K562 (cell line): ENCODE measurements at regions not wholly inside any gene's neighbourhood (a gene's known extent, or its start where the extent isn't known, plus 50 kb on each side); places are given as distances from the start of the nearest gene placed in this dataset.

Experiments used
- ATAC-seq: fragments of 200-7000 bp; cut with Tn5 transposase; 3 replicates; pipeline ENCODE4 v1.9.1; 2020; ENCODE audit warnings: moderate library complexity
- BruUV-seq: library from RNA; stranded (reverse); fragments of 400-500 nt; replicated peaks from 2 replicates; lab custom pipeline; 2021; lab: Mats Ljungman, UMichigan
- CTCF ChIA-PET: fragments of 300-600 bp; formaldehyde crosslinking; extraction: SDS; loops from one replicate; lab custom pipeline; 2021; ENCODE audit warnings: low intra/inter-chr PET ratio; lab: Yijun Ruan, JAX
- POLR2A ChIA-PET: fragments of 300-600, 350-650 bp; sonication (Branson Sonifier 250); formaldehyde crosslinking; extraction: SDS; loops from one replicate; lab custom pipeline; 2021; ENCODE audit warnings: antibody characterized with exemption, inconsistent platforms; lab: Yijun Ruan, JAX
- DNase-seq, 4 experiments: peaks; one replicate each; pipeline versions ENCODE4 v3.0.0 to v3.0.0-alpha.2; 2011 to 2018; ENCODE audit warnings: low spot score in 3 of 4, mixed read lengths in 3 of 4; ENCODE audit errors: extremely low read depth in 1 of 4
- FAIRE-seq: peaks from 2 replicates; lab custom pipeline; 2011; peaks lifted over from hg19 to GRCh38; lab: Jason Lieb, UNC
- H2AFZ ChIP-seq: 2 replicates; pipeline ENCODE4 v1.6.0; 2011; ENCODE audit warnings: low read depth, low read length, control low read depth, inconsistent platforms
- H3K27ac ChIP-seq: fragments of 200-600 bp; 3 replicates; pipeline ENCODE4 v1.8.0; 2011; ENCODE audit warnings: low read depth, mild to moderate bottlenecking, control low read depth, inconsistent platforms, low read length, moderate library complexity, mixed read lengths; ENCODE audit errors: extremely low read depth
- H3K27me3 ChIP-seq, 2 experiments: fragments of 300-600 bp in 1 of 2; 2 replicates in 1 of 2; 3 replicates in 1 of 2; pipeline versions ENCODE4 v1.6.0 to v1.8.0; 2011; ENCODE audit warnings: inconsistent platforms in 2 of 2, low read length in 2 of 2, mild to moderate bottlenecking in 1 of 2, mixed read lengths in 1 of 2, moderate library complexity in 1 of 2; ENCODE audit not compliant: control insufficient read depth in 2 of 2, insufficient read depth in 2 of 2
- H3K36me3 ChIP-seq: fragments of 300-600 bp; 3 replicates; pipeline ENCODE4 v1.8.0; 2011; ENCODE audit warnings: mild to moderate bottlenecking, low read length, inconsistent platforms; ENCODE audit not compliant: control insufficient read depth, insufficient read depth
- H3K4me1 ChIP-seq, 2 experiments: fragments of 200-600 bp in 1 of 2; replicated peaks in 1 of 2; 2 replicates in 1 of 2; 3 replicates in 1 of 2; pipeline versions ENCODE4 v1.5.1 to v1.8.0; 2011; ENCODE audit warnings: inconsistent platforms in 2 of 2, low read length in 2 of 2, mild to moderate bottlenecking in 1 of 2, mixed read lengths in 1 of 2, moderate library complexity in 1 of 2; ENCODE audit not compliant: control insufficient read depth in 2 of 2, insufficient read depth in 2 of 2
- H3K4me2 ChIP-seq: 2 replicates; pipeline ENCODE4 v1.6.1; 2011; ENCODE audit warnings: low read length, control low read depth, inconsistent platforms, mixed read lengths; ENCODE audit not compliant: insufficient read depth
- H3K4me3 ChIP-seq: fragments of 200-600 bp; sonication (generic), shearing (Covaris generic); 2 replicates; pipeline ENCODE4 v1.5.1; 2016; ENCODE audit warnings: control low read depth, inconsistent platforms
- H3K79me2 ChIP-seq: fragments of 200-600 bp; 3 replicates; pipeline ENCODE4 v1.8.0; 2011; ENCODE audit warnings: low read length, inconsistent platforms; ENCODE audit not compliant: control insufficient read depth, insufficient read depth
- H3K9ac ChIP-seq, 2 experiments: 2 replicates each; pipeline versions ENCODE4 v1.6.0 to v1.6.1; 2011; ENCODE audit warnings: low read depth in 2 of 2, low read length in 2 of 2, control low read depth in 1 of 2, inconsistent platforms in 1 of 2, mild to moderate bottlenecking in 1 of 2, mixed read lengths in 1 of 2; ENCODE audit not compliant: insufficient read depth in 1 of 2
- H3K9me1 ChIP-seq: one replicate; pipeline ENCODE4 v1.6.0; 2011; ENCODE audit warnings: inconsistent platforms, mild to moderate bottlenecking, low read length, moderate library complexity; ENCODE audit not compliant: control insufficient read depth, insufficient read depth
- H3K9me3 ChIP-seq: replicated peaks from 2 replicates; pipeline ENCODE4 v1.5.1; 2011; ENCODE audit warnings: low read depth, low read length, inconsistent platforms; ENCODE audit not compliant: control insufficient read depth, insufficient read depth
- H4K20me1 ChIP-seq: replicated peaks from 2 replicates; pipeline ENCODE4 v1.6.1; 2011; ENCODE audit warnings: low read length, inconsistent platforms, mixed read lengths; ENCODE audit not compliant: control insufficient read depth, insufficient read depth
- RFX1 ChIP-seq: fragments of 450-650 bp; IDR thresholded peaks from 2 replicates; pipeline ENCODE4 v1.6.1; 2016; ENCODE audit warnings: mild to moderate bottlenecking, moderate library complexity
- SAP30 ChIP-seq: fragments of 200-600 bp; sonication (generic); IDR thresholded peaks from 2 replicates; pipeline ENCODE4 v1.6.1; 2012; ENCODE audit warnings: borderline replicate concordance, low read depth, mild to moderate bottlenecking, moderate library complexity, low read length, control low read depth, inconsistent platforms; ENCODE audit not compliant: insufficient read depth, poor library complexity, severe bottlenecking
- SMARCC2 ChIP-seq: fragments of 450-650 bp; IDR thresholded peaks from 2 replicates; pipeline ENCODE4 v1.6.1; 2017; ENCODE audit warnings: antibody characterized with exemption, moderate library complexity, mild to moderate bottlenecking, low read depth
- ZNF212 ChIP-seq: fragments of 450-650 bp; formaldehyde crosslinking; IDR thresholded peaks from 2 replicates; pipeline ENCODE4 v1.4.0; 2020; ENCODE audit warnings: mild to moderate bottlenecking
- ZNF586 ChIP-seq: fragments of 450-650 bp; formaldehyde crosslinking; conservative IDR thresholded peaks from 2 replicates; pipeline ENCODE4 v1.4.0; 2020; ENCODE audit warnings: mild to moderate bottlenecking, moderate library complexity
- ZSCAN29 ChIP-seq: fragments of 450-650 bp; IDR thresholded peaks from 2 replicates; pipeline ENCODE4 v1.6.1; 2017
- WGBS: fragments of 100-300 bp; shearing (Covaris generic); methylation state at CpG from one replicate; pipeline ENCODE4 v1.1.6; 2016; ENCODE audit warnings: low coverage, mixed read lengths; ENCODE audit not compliant: insufficient coverage; ENCODE audit errors: missing lambda C conversion rate; 5-methylcytosine and 5-hydroxymethylcytosine counted together
- in situ Hi-C: fragments of 300-500 bp; cut with MboI; formaldehyde crosslinking; loops from 4 replicates; pipeline ENCODE4 v1.15.0; 2018; ENCODE audit warnings: inconsistent platforms, mixed read lengths
- intact Hi-C: fragments of 100-400 bp; cut with micrococcal nuclease; formaldehyde crosslinking; loops from 2 replicates; pipeline ENCODE4 v1.14.2; 2022
- TF ChIP-seq, protein P1 (sequence below): sonication (generic); formaldehyde crosslinking; IDR thresholded peaks from 2 replicates; pipeline ENCODE4 v1.8.0; 2022; ENCODE audit warnings: mild to moderate bottlenecking, missing genetic modification reagents
- TF ChIP-seq, protein P2 (sequence below): fragments of 450-650 bp; IDR thresholded peaks from one replicate; pipeline ENCODE4 v1.6.1; 2018; ENCODE audit warnings: mild to moderate bottlenecking, moderate library complexity; ENCODE audit not compliant: partially characterized antibody
- TF ChIP-seq, protein P3 (sequence below): sonication (generic); formaldehyde crosslinking; IDR thresholded peaks from 2 replicates; pipeline ENCODE4 v1.8.1; 2023; ENCODE audit warnings: mild to moderate bottlenecking, missing genetic modification reagents
- TF ChIP-seq, protein P4 (sequence below): sonication (generic); formaldehyde crosslinking; IDR thresholded peaks from 2 replicates; pipeline ENCODE4 v1.8.1; 2023; ENCODE audit warnings: missing genetic modification reagents, mild to moderate bottlenecking, borderline replicate concordance

DNA sequence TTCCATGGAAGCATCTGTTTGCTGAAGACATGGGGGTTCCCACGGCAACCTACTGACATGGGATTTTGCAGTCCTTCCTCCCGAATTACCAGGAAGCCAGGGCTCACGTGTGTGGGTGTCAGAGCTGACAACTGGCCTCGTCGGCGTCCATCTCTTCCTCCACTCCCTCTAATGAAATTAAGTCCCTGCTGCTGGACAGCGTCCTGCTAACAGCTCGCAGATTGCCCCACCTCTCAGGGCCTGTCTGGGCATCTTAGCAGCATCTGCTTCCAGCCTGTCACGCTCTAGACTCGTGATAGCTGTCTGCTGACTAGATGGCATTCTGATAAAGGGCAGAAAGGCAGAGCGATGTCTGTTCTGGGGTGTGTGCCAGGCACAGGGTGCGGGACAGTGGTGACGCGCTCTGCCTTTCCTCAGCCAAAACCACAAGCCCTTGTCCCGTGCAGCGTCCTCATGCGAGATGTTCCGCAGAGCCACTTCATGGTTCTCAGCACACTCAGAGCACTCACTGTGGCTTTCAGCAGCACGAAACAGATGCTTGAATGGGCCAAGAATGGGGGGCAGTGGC is 161.1 kb downstream of the ARL4C start (continued):
- no peak for TF ChIP-seq SMARCC2
- no peak for TF ChIP-seq ZSCAN29
- TF ChIP-seq ZNF212, result no peak
- TF ChIP-seq, protein P1, sequence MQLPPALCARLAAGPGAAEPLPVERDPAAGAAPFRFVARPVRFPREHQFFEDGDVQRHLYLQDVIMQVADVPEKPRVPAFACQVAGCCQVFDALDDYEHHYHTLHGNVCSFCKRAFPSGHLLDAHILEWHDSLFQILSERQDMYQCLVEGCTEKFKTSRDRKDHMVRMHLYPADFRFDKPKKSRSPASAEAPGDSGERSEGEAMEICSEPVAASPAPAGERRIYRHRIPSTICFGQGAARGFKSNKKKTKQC (CRISPR knock-in tag), result no peak
- TF ChIP-seq, protein P2, sequence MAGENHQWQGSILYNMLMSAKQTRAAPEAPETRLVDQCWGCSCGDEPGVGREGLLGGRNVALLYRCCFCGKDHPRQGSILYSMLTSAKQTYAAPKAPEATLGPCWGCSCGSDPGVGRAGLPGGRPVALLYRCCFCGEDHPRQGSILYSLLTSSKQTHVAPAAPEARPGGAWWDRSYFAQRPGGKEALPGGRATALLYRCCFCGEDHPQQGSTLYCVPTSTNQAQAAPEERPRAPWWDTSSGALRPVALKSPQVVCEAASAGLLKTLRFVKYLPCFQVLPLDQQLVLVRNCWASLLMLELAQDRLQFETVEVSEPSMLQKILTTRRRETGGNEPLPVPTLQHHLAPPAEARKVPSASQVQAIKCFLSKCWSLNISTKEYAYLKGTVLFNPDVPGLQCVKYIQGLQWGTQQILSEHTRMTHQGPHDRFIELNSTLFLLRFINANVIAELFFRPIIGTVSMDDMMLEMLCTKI, result no peak

DNA sequence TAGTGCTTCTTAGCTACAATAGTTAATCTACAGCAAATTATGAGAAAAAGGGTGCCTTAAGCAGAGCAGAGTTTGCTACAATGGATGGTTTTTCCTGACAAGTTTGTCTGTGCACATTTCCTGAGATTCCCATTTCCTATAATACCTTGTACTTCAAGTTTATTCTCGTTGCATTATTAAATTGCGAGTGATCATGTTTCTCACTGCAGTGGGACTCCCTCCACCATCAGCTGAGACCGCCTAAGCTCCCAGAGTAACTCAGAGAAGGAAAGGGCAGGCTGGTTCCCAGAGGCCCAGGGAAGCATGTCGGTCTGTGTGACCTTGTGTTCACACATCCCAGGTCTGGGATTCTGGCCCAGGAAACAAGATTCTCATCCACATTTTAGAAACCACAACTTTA is 162.1 kb downstream of the ARL4C start:
- ChIA-PET POLR2A (no interaction called here), CTCF (no interaction called here)
- no peak for DNase-seq
- Histone ChIP-seq H3K27me3 (peaks cover 0 to 37% of the 10 kb centered on the region in 2 experiments; a peak in 2 of 5 replicates), H3K4me2 (no peak overlapping the region), H3K79me2 (no peaks in the 10 kb centered on the region), H3K36me3 (no peaks in the 10 kb centered on the region), H3K9me1 (no peaks in the 10 kb centered on the region), H3K4me3 (no peak overlapping the region), H4K20me1 (no peaks in the 10 kb centered on the region), H3K9ac (no peak overlapping the region), H2AFZ (no peak overlapping the region), H3K9me3 (no peaks in the 10 kb centered on the region), H3K4me1 (no peaks in the 10 kb centered on the region), H3K27ac (no peak overlapping the region)
- FAIRE-seq, result no peak
- in situ Hi-C loops, result no loop called here
- BruUV-seq, result no TSS peak
- intact Hi-C loops, result no loop called here
- 0% methylated on average over 3 of the region's 4 CpGs for WGBS
- no peak for ATAC-seq
- TF ChIP-seq SAP30 (no peak), RFX1 (no peak), ZNF586 (CRISPR knock-in tag) (no peak)
- TF ChIP-seq, protein P3, sequence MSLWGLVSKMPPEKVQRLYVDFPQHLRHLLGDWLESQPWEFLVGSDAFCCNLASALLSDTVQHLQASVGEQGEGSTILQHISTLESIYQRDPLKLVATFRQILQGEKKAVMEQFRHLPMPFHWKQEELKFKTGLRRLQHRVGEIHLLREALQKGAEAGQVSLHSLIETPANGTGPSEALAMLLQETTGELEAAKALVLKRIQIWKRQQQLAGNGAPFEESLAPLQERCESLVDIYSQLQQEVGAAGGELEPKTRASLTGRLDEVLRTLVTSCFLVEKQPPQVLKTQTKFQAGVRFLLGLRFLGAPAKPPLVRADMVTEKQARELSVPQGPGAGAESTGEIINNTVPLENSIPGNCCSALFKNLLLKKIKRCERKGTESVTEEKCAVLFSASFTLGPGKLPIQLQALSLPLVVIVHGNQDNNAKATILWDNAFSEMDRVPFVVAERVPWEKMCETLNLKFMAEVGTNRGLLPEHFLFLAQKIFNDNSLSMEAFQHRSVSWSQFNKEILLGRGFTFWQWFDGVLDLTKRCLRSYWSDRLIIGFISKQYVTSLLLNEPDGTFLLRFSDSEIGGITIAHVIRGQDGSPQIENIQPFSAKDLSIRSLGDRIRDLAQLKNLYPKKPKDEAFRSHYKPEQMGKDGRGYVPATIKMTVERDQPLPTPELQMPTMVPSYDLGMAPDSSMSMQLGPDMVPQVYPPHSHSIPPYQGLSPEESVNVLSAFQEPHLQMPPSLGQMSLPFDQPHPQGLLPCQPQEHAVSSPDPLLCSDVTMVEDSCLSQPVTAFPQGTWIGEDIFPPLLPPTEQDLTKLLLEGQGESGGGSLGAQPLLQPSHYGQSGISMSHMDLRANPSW (CRISPR knock-in tag), result no peak
- TF ChIP-seq, protein P4, sequence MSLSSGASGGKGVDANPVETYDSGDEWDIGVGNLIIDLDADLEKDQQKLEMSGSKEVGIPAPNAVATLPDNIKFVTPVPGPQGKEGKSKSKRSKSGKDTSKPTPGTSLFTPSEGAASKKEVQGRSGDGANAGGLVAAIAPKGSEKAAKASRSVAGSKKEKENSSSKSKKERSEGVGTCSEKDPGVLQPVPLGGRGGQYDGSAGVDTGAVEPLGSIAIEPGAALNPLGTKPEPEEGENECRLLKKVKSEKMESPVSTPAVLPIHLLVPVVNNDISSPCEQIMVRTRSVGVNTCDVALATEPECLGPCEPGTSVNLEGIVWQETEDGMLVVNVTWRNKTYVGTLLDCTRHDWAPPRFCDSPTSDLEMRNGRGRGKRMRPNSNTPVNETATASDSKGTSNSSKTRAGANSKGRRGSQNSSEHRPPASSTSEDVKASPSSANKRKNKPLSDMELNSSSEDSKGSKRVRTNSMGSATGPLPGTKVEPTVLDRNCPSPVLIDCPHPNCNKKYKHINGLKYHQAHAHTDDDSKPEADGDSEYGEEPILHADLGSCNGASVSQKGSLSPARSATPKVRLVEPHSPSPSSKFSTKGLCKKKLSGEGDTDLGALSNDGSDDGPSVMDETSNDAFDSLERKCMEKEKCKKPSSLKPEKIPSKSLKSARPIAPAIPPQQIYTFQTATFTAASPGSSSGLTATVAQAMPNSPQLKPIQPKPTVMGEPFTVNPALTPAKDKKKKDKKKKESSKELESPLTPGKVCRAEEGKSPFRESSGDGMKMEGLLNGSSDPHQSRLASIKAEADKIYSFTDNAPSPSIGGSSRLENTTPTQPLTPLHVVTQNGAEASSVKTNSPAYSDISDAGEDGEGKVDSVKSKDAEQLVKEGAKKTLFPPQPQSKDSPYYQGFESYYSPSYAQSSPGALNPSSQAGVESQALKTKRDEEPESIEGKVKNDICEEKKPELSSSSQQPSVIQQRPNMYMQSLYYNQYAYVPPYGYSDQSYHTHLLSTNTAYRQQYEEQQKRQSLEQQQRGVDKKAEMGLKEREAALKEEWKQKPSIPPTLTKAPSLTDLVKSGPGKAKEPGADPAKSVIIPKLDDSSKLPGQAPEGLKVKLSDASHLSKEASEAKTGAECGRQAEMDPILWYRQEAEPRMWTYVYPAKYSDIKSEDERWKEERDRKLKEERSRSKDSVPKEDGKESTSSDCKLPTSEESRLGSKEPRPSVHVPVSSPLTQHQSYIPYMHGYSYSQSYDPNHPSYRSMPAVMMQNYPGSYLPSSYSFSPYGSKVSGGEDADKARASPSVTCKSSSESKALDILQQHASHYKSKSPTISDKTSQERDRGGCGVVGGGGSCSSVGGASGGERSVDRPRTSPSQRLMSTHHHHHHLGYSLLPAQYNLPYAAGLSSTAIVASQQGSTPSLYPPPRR, result no peak
